MM.1S (cell line): ENCODE measurements at regions not wholly inside any gene's neighbourhood (a gene's known extent, or its start where the extent isn't known, plus 50 kb on each side); places are given as distances from the start of the nearest gene placed in this dataset.

Source experiments
- DNase-seq: peaks from one replicate; pipeline ENCODE4 v3.0.0-alpha.2; 2015
- H2AFZ ChIP-seq: fragments of 300-600 bp; sonication (generic); 2 replicates; pipeline ENCODE4 v1.6.0; 2016; ENCODE audit warnings: antibody characterized with exemption, low read length
- H3F3A ChIP-seq: fragments of 300-600 bp; sonication (generic); 2 replicates; pipeline ENCODE4 v1.6.1; 2016; ENCODE audit warnings: mild to moderate bottlenecking, antibody characterized with exemption, low read length, moderate library complexity, mixed read lengths; ENCODE audit not compliant: insufficient read depth
- H3K27ac ChIP-seq: fragments of 300-600 bp; sonication (generic); 2 replicates; pipeline ENCODE4 v1.5.1; 2016; ENCODE audit warnings: mild to moderate bottlenecking, low read length
- H3K27me3 ChIP-seq: fragments of 300-600 bp; sonication (generic); replicated peaks from 2 replicates; pipeline ENCODE4 v1.6.0; 2016; ENCODE audit warnings: low read length; ENCODE audit not compliant: insufficient read depth
- H3K36me3 ChIP-seq: fragments of 300-600 bp; sonication (generic); replicated peaks from 2 replicates; pipeline ENCODE4 v1.6.1; 2016; ENCODE audit warnings: mild to moderate bottlenecking, low read length, mixed read lengths; ENCODE audit not compliant: insufficient read depth
- H3K4me1 ChIP-seq: fragments of 300-600 bp; sonication (generic); 2 replicates; pipeline ENCODE4 v1.6.1; 2016; ENCODE audit warnings: low read length, mixed read lengths
- H3K4me2 ChIP-seq: fragments of 300-600 bp; sonication (generic); 2 replicates; pipeline ENCODE4 v1.6.0; 2016; ENCODE audit warnings: low read depth, low read length
- H3K4me3 ChIP-seq: fragments of 300-600 bp; sonication (generic); 2 replicates; pipeline ENCODE4 v1.5.1; 2016; ENCODE audit warnings: low read length, mixed read lengths
- H3K79me2 ChIP-seq: fragments of 300-600 bp; sonication (generic); 2 replicates; pipeline ENCODE4 v1.6.1; 2016; ENCODE audit warnings: mixed run types, low read length, mixed read lengths
- H3K9ac ChIP-seq: fragments of 300-600 bp; sonication (generic); 2 replicates; pipeline ENCODE4 v1.6.1; 2016; ENCODE audit warnings: low read length, mixed read lengths
- H3K9me2 ChIP-seq: fragments of 300-600 bp; sonication (generic); replicated peaks from 2 replicates; pipeline ENCODE4 v1.6.1; 2016; ENCODE audit warnings: mild to moderate bottlenecking, low read length, mixed read lengths; ENCODE audit not compliant: insufficient read depth
- H3K9me3 ChIP-seq: fragments of 300-600 bp; sonication (generic); replicated peaks from 2 replicates; pipeline ENCODE4 v1.6.1; 2016; ENCODE audit warnings: mild to moderate bottlenecking, low read length, mixed read lengths; ENCODE audit not compliant: insufficient read depth
- H4K20me1 ChIP-seq: fragments of 300-600 bp; sonication (generic); 2 replicates; pipeline ENCODE4 v1.6.1; 2016; ENCODE audit warnings: mild to moderate bottlenecking, low read length, moderate library complexity, mixed read lengths; ENCODE audit not compliant: insufficient read depth
- EZH2 ChIP-seq: fragments of 300-600 bp; sonication (generic); optimal IDR thresholded peaks from 2 replicates; pipeline ENCODE3; 2017; ENCODE audit warnings: low read depth, mild to moderate bottlenecking, antibody characterized with exemption, low read length, mixed read lengths
- EZH2phosphoT487 ChIP-seq: fragments of 300-600 bp; sonication (generic); IDR thresholded peaks from 2 replicates; pipeline ENCODE4 v1.6.1; 2018; ENCODE audit warnings: antibody characterized with exemption, low read length
- TF ChIP-seq, protein P1 (sequence below): fragments of 300-600 bp; sonication (generic); IDR thresholded peaks from 2 replicates; pipeline ENCODE4 v1.5.1; 2016; ENCODE audit warnings: antibody characterized with exemption, low read length, mixed read lengths

- Histone ChIP-seq H3K79me2 (no peaks in the 10 kb centered on the region), H3K9me2 (no peaks in the 10 kb centered on the region), H3K27ac (no peak overlapping the region), H3K9me3 (no peaks in the 10 kb centered on the region), H3K9ac (no peak overlapping the region), H3K27me3 (no peaks in the 10 kb centered on the region), H3K4me2 (no peak overlapping the region), H3K36me3 (no peaks in the 10 kb centered on the region), H2AFZ (no peak overlapping the region), H3K4me3 (no peak overlapping the region), H3F3A (no peaks in the 10 kb centered on the region), H3K4me1 (no peaks in the 10 kb centered on the region), H4K20me1 (no peaks in the 10 kb centered on the region)
- no peak for DNase-seq
- no peak for TF ChIP-seq EZH2
- TF ChIP-seq EZH2phosphoT487, result no peak
- TF ChIP-seq, protein P1, sequence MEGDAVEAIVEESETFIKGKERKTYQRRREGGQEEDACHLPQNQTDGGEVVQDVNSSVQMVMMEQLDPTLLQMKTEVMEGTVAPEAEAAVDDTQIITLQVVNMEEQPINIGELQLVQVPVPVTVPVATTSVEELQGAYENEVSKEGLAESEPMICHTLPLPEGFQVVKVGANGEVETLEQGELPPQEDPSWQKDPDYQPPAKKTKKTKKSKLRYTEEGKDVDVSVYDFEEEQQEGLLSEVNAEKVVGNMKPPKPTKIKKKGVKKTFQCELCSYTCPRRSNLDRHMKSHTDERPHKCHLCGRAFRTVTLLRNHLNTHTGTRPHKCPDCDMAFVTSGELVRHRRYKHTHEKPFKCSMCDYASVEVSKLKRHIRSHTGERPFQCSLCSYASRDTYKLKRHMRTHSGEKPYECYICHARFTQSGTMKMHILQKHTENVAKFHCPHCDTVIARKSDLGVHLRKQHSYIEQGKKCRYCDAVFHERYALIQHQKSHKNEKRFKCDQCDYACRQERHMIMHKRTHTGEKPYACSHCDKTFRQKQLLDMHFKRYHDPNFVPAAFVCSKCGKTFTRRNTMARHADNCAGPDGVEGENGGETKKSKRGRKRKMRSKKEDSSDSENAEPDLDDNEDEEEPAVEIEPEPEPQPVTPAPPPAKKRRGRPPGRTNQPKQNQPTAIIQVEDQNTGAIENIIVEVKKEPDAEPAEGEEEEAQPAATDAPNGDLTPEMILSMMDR, result no peak
Measured at GRCh38 chr7:32170838-32171237, 100.6 kb upstream of the PDE1C start.

GRCh38 chr7:32169228-32169627 lies 99.0 kb upstream of the PDE1C start:
- Histone ChIP-seq H3K4me3 (no peak overlapping the region), H3K27me3 (no peaks in the 10 kb centered on the region), H4K20me1 (no peaks in the 10 kb centered on the region), H3F3A (no peaks in the 10 kb centered on the region), H3K4me1 (no peaks in the 10 kb centered on the region), H3K9me2 (no peaks in the 10 kb centered on the region), H3K27ac (no peak overlapping the region), H3K9ac (no peak overlapping the region), H3K79me2 (no peaks in the 10 kb centered on the region), H3K4me2 (no peak overlapping the region), H3K36me3 (no peaks in the 10 kb centered on the region), H2AFZ (no peak overlapping the region), H3K9me3 (no peaks in the 10 kb centered on the region)
- DNase-seq, result no peak
- TF ChIP-seq EZH2, result no peak
- TF ChIP-seq, protein P1, result no peak
- no peak for TF ChIP-seq EZH2phosphoT487

DNA sequence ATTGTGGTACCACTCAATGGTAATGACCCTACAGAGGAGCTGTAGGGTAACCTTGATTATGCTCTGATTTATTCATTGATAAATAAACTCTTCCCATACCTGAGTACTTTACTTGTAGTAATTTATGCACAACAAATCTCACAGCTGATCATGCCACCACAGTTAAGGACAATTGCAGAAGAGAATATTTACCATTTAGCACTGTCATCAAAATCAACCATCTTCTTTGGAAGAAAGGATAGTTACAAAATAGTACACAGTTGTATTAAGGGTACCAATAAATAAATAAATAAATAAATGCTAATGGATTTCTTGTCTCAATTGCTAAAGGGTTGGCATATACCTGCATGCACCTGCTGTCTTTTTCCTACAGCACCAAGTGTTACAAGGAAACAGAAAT lies 97.6 kb upstream of the PDE1C start:
- Histone ChIP-seq H3K4me3 (no peak overlapping the region), H3K27ac (no peak overlapping the region), H3K9me2 (no peaks in the 10 kb centered on the region), H2AFZ (no peak overlapping the region), H3K4me1 (no peaks in the 10 kb centered on the region), H3K27me3 (no peaks in the 10 kb centered on the region), H3K4me2 (no peak overlapping the region), H3K36me3 (no peaks in the 10 kb centered on the region), H3K9me3 (no peaks in the 10 kb centered on the region), H3K79me2 (no peaks in the 10 kb centered on the region), H4K20me1 (no peaks in the 10 kb centered on the region), H3F3A (no peaks in the 10 kb centered on the region), H3K9ac (no peak overlapping the region)
- TF ChIP-seq, protein P1, result no peak
- TF ChIP-seq EZH2phosphoT487 (no peak), EZH2 (no peak)
- DNase-seq, result no peak

DNA sequence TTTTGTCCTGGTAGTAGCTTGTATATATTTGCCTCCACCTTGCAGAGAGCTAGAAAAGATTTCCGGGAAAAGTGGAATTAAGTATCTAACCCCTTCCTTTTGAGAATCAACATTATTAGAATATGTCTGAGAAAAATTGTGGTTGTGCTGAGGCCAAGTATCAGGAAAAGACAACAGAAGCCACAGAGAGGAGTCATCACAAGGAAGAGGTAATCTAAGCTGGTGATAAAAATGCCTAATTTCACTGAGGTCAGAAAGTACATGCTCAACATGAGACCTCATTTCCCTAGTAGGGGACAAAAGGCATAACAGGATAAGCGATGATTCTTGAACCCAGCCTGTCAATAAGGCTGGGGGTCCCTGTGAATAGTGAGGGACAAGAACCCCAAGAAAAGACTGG lies 97.0 kb upstream of the PDE1C start:
- Histone ChIP-seq H2AFZ (no peak overlapping the region), H3K79me2 (no peaks in the 10 kb centered on the region), H4K20me1 (no peaks in the 10 kb centered on the region), H3K36me3 (no peaks in the 10 kb centered on the region), H3K27ac (no peak overlapping the region), H3K9me2 (no peaks in the 10 kb centered on the region), H3K4me1 (no peaks in the 10 kb centered on the region), H3K9ac (no peak overlapping the region), H3K4me3 (no peak overlapping the region), H3K9me3 (no peaks in the 10 kb centered on the region), H3F3A (no peaks in the 10 kb centered on the region), H3K27me3 (no peaks in the 10 kb centered on the region), H3K4me2 (no peak overlapping the region)
- no peak for DNase-seq
- TF ChIP-seq, protein P1, result no peak
- TF ChIP-seq EZH2 (no peak), EZH2phosphoT487 (no peak)
